Activated B cell treated with CpG ODN at 0.5 μM for 24 hours (primary cell): ENCODE measurements at regions not wholly inside any gene's neighbourhood (a gene's known extent, or its start where the extent isn't known, plus 50 kb on each side); places are given as distances from the start of the nearest gene placed in this dataset.

ENCODE experiments used
- ATAC-seq: fragments of 200-7000 bp; cut with Tn5 transposase; one replicate; pipeline ENCODE4 v1.10.0; 2021; ENCODE audit warnings: low read depth, mild to moderate bottlenecking, moderate library complexity
- CTCF ChIA-PET: fragments of 350-600 bp; sonication (Branson Sonifier 250); formaldehyde crosslinking; loops from one replicate; lab custom pipeline; 2021; ENCODE audit warnings: antibody characterized with exemption; lab: Charles Lee
- POLR2A ChIA-PET: fragments of 350-600 bp; sonication (Branson Sonifier 250); formaldehyde crosslinking; loops from one replicate; lab custom pipeline; 2021; ENCODE audit warnings: antibody characterized with exemption; lab: Charles Lee
- DNase-seq: peaks from one replicate; pipeline ENCODE4 v3.0.0; 2022
- H3K27ac Mint-ChIP-seq: one replicate; pipeline ENCODE4 v1.8.0; 2020; ENCODE audit warnings: mixed read lengths
- H3K27me3 Mint-ChIP-seq: one replicate; pipeline ENCODE4 v1.8.0; 2021; ENCODE audit warnings: mixed read lengths
- H3K36me3 Mint-ChIP-seq: one replicate; pipeline ENCODE4 v1.8.0; 2021; ENCODE audit warnings: low read depth, mixed read lengths
- H3K4me1 Mint-ChIP-seq: one replicate; pipeline ENCODE4 v1.8.0; 2021; ENCODE audit warnings: mixed read lengths
- H3K4me3 Mint-ChIP-seq: one replicate; pipeline ENCODE4 v1.8.0; 2020; ENCODE audit warnings: mild to moderate bottlenecking, mixed read lengths
- H3K9me3 Mint-ChIP-seq: one replicate; pipeline ENCODE4 v1.8.0; 2020; ENCODE audit warnings: mixed read lengths
- intact Hi-C: fragments of 100-400 bp; cut with micrococcal nuclease; formaldehyde crosslinking; loops from one replicate; pipeline ENCODE4 v1.15.1; 2024
- TF ChIP-seq, protein P1 (sequence below): fragments of 200-600 bp; IDR thresholded peaks from one replicate; pipeline ENCODE4 v1.8.0; 2022; ENCODE audit warnings: antibody characterized with exemption, mild to moderate bottlenecking

DNA sequence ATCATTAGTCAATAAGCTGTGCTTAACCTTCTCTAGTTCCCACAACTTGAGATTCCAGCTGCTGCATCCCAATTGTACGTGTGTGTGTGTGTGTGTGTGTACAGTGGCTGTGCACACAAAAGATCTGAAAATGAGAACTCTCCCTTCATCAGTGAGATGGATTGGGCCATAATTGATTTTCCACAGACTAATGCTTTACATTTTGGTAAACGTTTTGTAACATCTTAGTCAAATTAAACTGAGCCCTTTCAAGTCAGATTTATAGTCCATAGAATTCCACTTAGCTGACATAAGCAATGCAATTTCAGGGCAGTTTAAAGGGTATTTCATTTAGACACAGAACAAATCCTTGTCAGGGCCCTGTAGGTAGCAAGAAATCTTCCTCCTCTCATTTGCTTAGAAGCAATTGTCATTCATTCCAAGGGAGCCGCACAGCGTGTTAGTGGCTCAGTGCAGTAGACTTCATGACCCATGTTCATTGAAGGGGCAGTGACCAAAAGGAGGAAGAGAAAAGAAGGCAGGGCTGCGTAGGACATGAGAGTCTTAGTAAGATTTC, 1123.5 kb upstream of the AUTS2 start:
- DNase-seq = no peak
- H3K9me3 Mint-ChIP-seq = peaks cover 2% of the 10 kb centered on the region
- intact Hi-C loops = no loop called here
- H3K36me3 Mint-ChIP-seq = no peaks in the 10 kb centered on the region
- H3K4me3 Mint-ChIP-seq = no peak overlapping the region
- ATAC-seq = no peak
- POLR2A ChIA-PET = no interaction called here
- CTCF ChIA-PET = no interaction called here
- TF ChIP-seq, protein P1, sequence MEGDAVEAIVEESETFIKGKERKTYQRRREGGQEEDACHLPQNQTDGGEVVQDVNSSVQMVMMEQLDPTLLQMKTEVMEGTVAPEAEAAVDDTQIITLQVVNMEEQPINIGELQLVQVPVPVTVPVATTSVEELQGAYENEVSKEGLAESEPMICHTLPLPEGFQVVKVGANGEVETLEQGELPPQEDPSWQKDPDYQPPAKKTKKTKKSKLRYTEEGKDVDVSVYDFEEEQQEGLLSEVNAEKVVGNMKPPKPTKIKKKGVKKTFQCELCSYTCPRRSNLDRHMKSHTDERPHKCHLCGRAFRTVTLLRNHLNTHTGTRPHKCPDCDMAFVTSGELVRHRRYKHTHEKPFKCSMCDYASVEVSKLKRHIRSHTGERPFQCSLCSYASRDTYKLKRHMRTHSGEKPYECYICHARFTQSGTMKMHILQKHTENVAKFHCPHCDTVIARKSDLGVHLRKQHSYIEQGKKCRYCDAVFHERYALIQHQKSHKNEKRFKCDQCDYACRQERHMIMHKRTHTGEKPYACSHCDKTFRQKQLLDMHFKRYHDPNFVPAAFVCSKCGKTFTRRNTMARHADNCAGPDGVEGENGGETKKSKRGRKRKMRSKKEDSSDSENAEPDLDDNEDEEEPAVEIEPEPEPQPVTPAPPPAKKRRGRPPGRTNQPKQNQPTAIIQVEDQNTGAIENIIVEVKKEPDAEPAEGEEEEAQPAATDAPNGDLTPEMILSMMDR = no peak
- no peaks in the 10 kb centered on the region for H3K4me1 Mint-ChIP-seq
- H3K27me3 Mint-ChIP-seq = no peaks in the 10 kb centered on the region
- H3K27ac Mint-ChIP-seq = no peak overlapping the region

DNA sequence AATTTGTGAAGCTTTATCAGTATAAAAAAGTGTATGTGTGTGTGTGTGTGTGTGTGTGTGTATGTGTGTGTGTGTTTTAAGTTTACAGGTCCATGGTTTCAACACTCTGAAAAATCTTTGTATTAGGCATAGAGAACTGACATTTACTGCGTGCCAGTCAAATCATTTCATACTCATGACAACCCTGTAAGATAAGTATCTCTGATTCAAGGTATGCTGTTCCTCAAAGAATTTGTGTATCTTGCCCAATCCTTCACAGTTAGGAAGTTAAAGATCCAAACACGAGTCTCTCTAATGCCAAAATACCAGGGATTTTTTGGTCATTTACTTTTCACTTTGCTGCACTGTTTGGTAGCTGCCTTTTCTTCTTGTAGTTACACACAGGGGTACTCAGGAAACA, 1121.3 kb upstream of the AUTS2 start:
- Mint-ChIP-seq H3K36me3 (no peaks in the 10 kb centered on the region), H3K9me3 (peaks cover 2% of the 10 kb centered on the region), H3K4me3 (no peak overlapping the region), H3K27ac (no peak overlapping the region), H3K27me3 (no peaks in the 10 kb centered on the region), H3K4me1 (no peaks in the 10 kb centered on the region)
- intact Hi-C loops = no loop called here
- no peak for DNase-seq
- ChIA-PET POLR2A (no interaction called here), CTCF (no interaction called here)
- ATAC-seq = no peak
- TF ChIP-seq, protein P1 = no peak

DNA sequence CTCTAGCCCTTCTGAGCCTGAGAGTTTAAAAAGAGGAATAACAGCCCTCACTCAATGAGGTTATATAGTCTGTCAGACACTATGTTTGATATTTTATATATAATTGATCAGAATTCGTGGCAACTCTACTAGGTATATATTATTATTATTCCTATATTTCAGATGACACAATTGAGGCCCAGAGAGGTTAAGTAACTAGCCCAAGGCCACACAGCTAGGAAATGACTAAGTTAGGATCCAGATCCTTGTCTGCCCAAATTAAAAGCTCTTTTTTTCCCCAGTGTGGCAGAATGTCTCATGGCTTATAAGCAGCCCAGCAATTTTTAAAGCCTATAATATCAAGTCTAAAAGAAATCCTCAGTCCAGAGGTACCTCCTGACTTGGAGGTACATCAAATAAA, 1119.9 kb upstream of the AUTS2 start:
- Mint-ChIP-seq H3K9me3 (peaks cover 2% of the 10 kb centered on the region), H3K4me3 (no peak overlapping the region), H3K4me1 (no peaks in the 10 kb centered on the region), H3K27ac (no peak overlapping the region), H3K27me3 (no peaks in the 10 kb centered on the region), H3K36me3 (no peaks in the 10 kb centered on the region)
- CTCF ChIA-PET = no interaction called here
- TF ChIP-seq, protein P1 = no peak
- POLR2A ChIA-PET = no interaction called here
- intact Hi-C loops = no loop called here
- ATAC-seq = no peak
- DNase-seq = no peak

DNA sequence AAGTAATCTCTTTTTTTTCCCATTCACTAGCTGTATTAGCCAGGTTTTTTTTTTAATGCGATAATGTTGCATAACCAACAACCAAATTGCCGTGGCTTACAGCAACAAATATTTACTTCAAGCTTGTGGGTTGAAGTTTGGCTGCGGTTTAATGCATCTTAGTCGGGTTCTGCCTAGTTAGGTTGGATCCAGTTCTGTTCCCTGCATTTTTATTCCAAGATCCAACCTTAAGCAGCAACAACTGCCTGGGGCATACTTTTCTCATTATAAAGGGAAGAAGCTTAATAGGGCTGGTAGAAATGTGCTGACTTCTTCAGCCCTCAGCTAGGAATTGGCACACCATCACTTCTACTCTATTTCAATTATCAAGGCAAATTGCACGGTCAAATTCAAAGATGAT, 1115.5 kb upstream of the AUTS2 start:
- no peak for ATAC-seq

DNA sequence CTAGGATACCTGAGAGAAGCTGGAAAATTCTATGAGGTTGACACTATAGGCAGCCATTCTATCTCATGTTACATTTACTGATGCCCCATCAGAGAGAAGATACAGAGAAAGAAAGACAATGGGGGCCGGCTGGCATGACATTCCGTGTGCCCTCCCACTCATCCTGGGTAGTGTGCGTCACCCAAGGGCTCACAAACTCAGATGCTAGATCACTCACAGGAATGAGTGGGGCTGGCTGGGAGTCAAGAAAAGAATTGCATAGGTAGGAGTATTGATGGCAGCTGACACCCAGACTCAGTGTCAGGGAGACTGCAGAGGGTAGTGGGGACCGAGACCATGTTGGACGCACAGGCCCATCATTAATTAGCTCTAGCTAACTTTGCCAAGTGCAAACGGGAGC, 1113.5 kb upstream of the AUTS2 start:
- intact Hi-C loops = no loop called here
- CTCF ChIA-PET = no interaction called here
- TF ChIP-seq, protein P1 = no peak
- Mint-ChIP-seq H3K36me3 (no peaks in the 10 kb centered on the region), H3K9me3 (peaks cover 6% of the 10 kb centered on the region), H3K27ac (no peak overlapping the region), H3K4me3 (no peak overlapping the region), H3K27me3 (no peaks in the 10 kb centered on the region), H3K4me1 (no peaks in the 10 kb centered on the region)
- POLR2A ChIA-PET = no interaction called here
- no peak for DNase-seq
- ATAC-seq = no peak

More for the DNA sequence above, 1115.5 kb upstream of the AUTS2 start:
- CTCF ChIA-PET = no interaction called here
- Mint-ChIP-seq H3K36me3 (no peaks in the 10 kb centered on the region), H3K4me1 (no peaks in the 10 kb centered on the region), H3K27me3 (no peaks in the 10 kb centered on the region), H3K4me3 (no peak overlapping the region), H3K27ac (no peak overlapping the region), H3K9me3 (peaks cover 6% of the 10 kb centered on the region)
- intact Hi-C loops = no loop called here
- POLR2A ChIA-PET = no interaction called here
- no peak for DNase-seq
- TF ChIP-seq, protein P1 = no peak
